Smooth muscle cell (in vitro differentiated cells): ENCODE measurements at regions not wholly inside any gene's neighbourhood (a gene's known extent, or its start where the extent isn't known, plus 50 kb on each side); places are given as distances from the start of the nearest gene placed in this dataset.

Experiments
- DNase-seq: peaks from one replicate; lab custom pipeline; 2025; ENCODE audit not compliant: unreplicated experiment; lab: John Stamatoyannopoulos, UW
- H2AFZ ChIP-seq: fragments of 200-600 bp; sonication (generic); 2 replicates; pipeline ENCODE4 v1.6.0; 2016; ENCODE audit warnings: antibody characterized with exemption, low read depth, mild to moderate bottlenecking
- H3F3A ChIP-seq: fragments of 200-600 bp; sonication (generic); 2 replicates; pipeline ENCODE4 v1.6.0; 2017; ENCODE audit warnings: antibody characterized with exemption, low read depth
- H3K27ac ChIP-seq: fragments of 200-600 bp; sonication (generic); 2 replicates; pipeline ENCODE4 v1.5.1; 2016; ENCODE audit warnings: low read depth, mild to moderate bottlenecking
- H3K27me3 ChIP-seq: fragments of 200-600 bp; sonication (generic); 2 replicates; pipeline ENCODE4 v1.6.1; 2016; ENCODE audit warnings: low read depth, mild to moderate bottlenecking
- H3K36me3 ChIP-seq: fragments of 200-600 bp; sonication (generic); 2 replicates; pipeline ENCODE4 v1.5.1; 2016; ENCODE audit warnings: low read depth
- H3K4me1 ChIP-seq: fragments of 200-600 bp; sonication (generic); 2 replicates; pipeline ENCODE4 v1.5.1; 2016; ENCODE audit warnings: low read depth
- H3K4me2 ChIP-seq: fragments of 200-600 bp; sonication (generic); 2 replicates; pipeline ENCODE4 v1.6.0; 2016; ENCODE audit warnings: mild to moderate bottlenecking
- H3K4me3 ChIP-seq: fragments of 200-600 bp; sonication (generic); 2 replicates; pipeline ENCODE4 v1.5.1; 2016; ENCODE audit warnings: mild to moderate bottlenecking
- H3K79me2 ChIP-seq: fragments of 200-600 bp; sonication (generic); 2 replicates; pipeline ENCODE4 v1.6.0; 2016; ENCODE audit warnings: low read depth, mild to moderate bottlenecking
- H3K9ac ChIP-seq: fragments of 200-600 bp; sonication (generic); 2 replicates; pipeline ENCODE4 v1.6.0; 2016; ENCODE audit warnings: low read depth
- H3K9me3 ChIP-seq: fragments of 200-600 bp; sonication (generic); replicated peaks from 2 replicates; pipeline ENCODE4 v1.5.1; 2016; ENCODE audit warnings: low read depth
- H4K20me1 ChIP-seq: fragments of 200-600 bp; sonication (generic); 2 replicates; pipeline ENCODE4 v1.6.0; 2016; ENCODE audit warnings: low read depth
- CTCF ChIP-seq: fragments of 200-600 bp; sonication (generic); IDR thresholded peaks from 2 replicates; pipeline ENCODE4 v1.5.1; 2017; ENCODE audit warnings: borderline replicate concordance, mild to moderate bottlenecking, antibody characterized with exemption; ENCODE audit not compliant: insufficient read depth, poor library complexity, severe bottlenecking
- WGBS: methylation state at CpG from one replicate; pipeline ENCODE4 v1.1.7; 2016; ENCODE audit warnings: low lambda C conversion rate; 5-methylcytosine and 5-hydroxymethylcytosine counted together

GRCh38 chr4:45621971-45622370 is 501.9 kb downstream of the GABRG1 start:
- no peak overlapping the region for H3K4me2 ChIP-seq
- H3K9ac ChIP-seq: no peak overlapping the region
- no peaks in the 10 kb centered on the region for H3K27me3 ChIP-seq
- H2AFZ ChIP-seq: no peak overlapping the region
- no peaks in the 10 kb centered on the region for H3K79me2 ChIP-seq
- WGBS: 23% methylated on average over 2 of the region's 2 CpGs
- TF ChIP-seq CTCF: no peak
- H3K36me3 ChIP-seq: no peaks in the 10 kb centered on the region
- H3K27ac ChIP-seq: peak overlapping the region; percentile 52
- DNase-seq: no peak
- H3K4me3 ChIP-seq: no peak overlapping the region
- no peaks in the 10 kb centered on the region for H3K9me3 ChIP-seq
- no peaks in the 10 kb centered on the region for H3F3A ChIP-seq
- no peaks in the 10 kb centered on the region for H4K20me1 ChIP-seq
- H3K4me1 ChIP-seq: no peaks in the 10 kb centered on the region

- H3F3A ChIP-seq: no peaks in the 10 kb centered on the region
- H3K9me3 ChIP-seq: no peaks in the 10 kb centered on the region
- no peaks in the 10 kb centered on the region for H3K36me3 ChIP-seq
- 73% methylated on average over 1 of the region's 1 CpG for WGBS
- H3K79me2 ChIP-seq: no peaks in the 10 kb centered on the region
- no peak for TF ChIP-seq CTCF
- no peak overlapping the region for H2AFZ ChIP-seq
- H3K4me2 ChIP-seq: no peak overlapping the region
- H3K27ac ChIP-seq: no peak overlapping the region
- no peaks in the 10 kb centered on the region for H3K27me3 ChIP-seq
- no peaks in the 10 kb centered on the region for H4K20me1 ChIP-seq
- H3K4me1 ChIP-seq: no peaks in the 10 kb centered on the region
- H3K4me3 ChIP-seq: no peak overlapping the region
- H3K9ac ChIP-seq: no peak overlapping the region
- DNase-seq: no peak
These were observed 503.0 kb downstream of the GABRG1 start for GRCh38 chr4:45620808-45621207.

- H3K4me2 ChIP-seq: no peak overlapping the region
- H4K20me1 ChIP-seq: no peaks in the 10 kb centered on the region
- no peak overlapping the region for H3K4me3 ChIP-seq
- H2AFZ ChIP-seq: no peak overlapping the region
- H3K9me3 ChIP-seq: no peaks in the 10 kb centered on the region
- 73% methylated on average over 6 of the region's 6 CpGs for WGBS
- no peak overlapping the region for H3K9ac ChIP-seq
- H3K4me1 ChIP-seq: no peaks in the 10 kb centered on the region
- no peaks in the 10 kb centered on the region for H3F3A ChIP-seq
- TF ChIP-seq CTCF: no peak
- no peaks in the 10 kb centered on the region for H3K79me2 ChIP-seq
- H3K27ac ChIP-seq: no peak overlapping the region
- no peaks in the 10 kb centered on the region for H3K27me3 ChIP-seq
- H3K36me3 ChIP-seq: no peaks in the 10 kb centered on the region
- no peak for DNase-seq
These were observed 527.3 kb downstream of the GABRG1 start for GRCh38 chr4:45596379-45597101.

- H3F3A ChIP-seq: no peaks in the 10 kb centered on the region
- no peaks in the 10 kb centered on the region for H3K4me1 ChIP-seq
- no peak overlapping the region for H3K4me2 ChIP-seq
- DNase-seq: no peak
- no peaks in the 10 kb centered on the region for H3K9me3 ChIP-seq
- H3K36me3 ChIP-seq: no peaks in the 10 kb centered on the region
- 47% methylated on average over 3 of the region's 3 CpGs for WGBS
- no peak overlapping the region for H3K9ac ChIP-seq
- no peak overlapping the region for H3K27ac ChIP-seq
- TF ChIP-seq CTCF: no peak
- H3K79me2 ChIP-seq: no peaks in the 10 kb centered on the region
- no peaks in the 10 kb centered on the region for H4K20me1 ChIP-seq
- H3K4me3 ChIP-seq: no peak overlapping the region
- no peak overlapping the region for H2AFZ ChIP-seq
- H3K27me3 ChIP-seq: no peaks in the 10 kb centered on the region
These were observed 543.5 kb downstream of the GABRG1 start for GRCh38 chr4:45580334-45580733.
